CD14-positive monocyte (primary cell): ENCODE measurements at regions not wholly inside any gene's neighbourhood (a gene's known extent, or its start where the extent isn't known, plus 50 kb on each side); places are given as distances from the start of the nearest gene placed in this dataset.

Experiments
- DNase-seq, 3 donors: peaks; one replicate each; pipeline ENCODE4 v3.0.0-alpha.2; 2011 to 2022
- H2AFZ ChIP-seq: 2 replicates; pipeline ENCODE4 v1.6.0; 2012; ENCODE audit warnings: mild to moderate bottlenecking, low read depth, low read length, inconsistent platforms; ENCODE audit not compliant: insufficient read depth, poor library complexity, severe bottlenecking
- H3K27ac ChIP-seq, 2 donors: 1 replicate in 1 of 2; 2 replicates in 1 of 2; pipeline ENCODE4 v1.5.1; 2012 to 2013; ENCODE audit warnings: low read length in 2 of 2, control low read depth in 1 of 2, inconsistent platforms in 1 of 2, low read depth in 1 of 2, mild to moderate bottlenecking in 1 of 2
- H3K27me3 ChIP-seq, 2 donors: one replicate each; pipeline versions ENCODE4 v1.6.0 to v1.6.1; 2011 to 2013; ENCODE audit warnings: low read length in 2 of 2; ENCODE audit not compliant: control insufficient read depth in 2 of 2, insufficient read depth in 2 of 2
- H3K36me3 ChIP-seq, 2 donors: replicated peaks in 1 of 2; 1 replicate in 1 of 2; 2 replicates in 1 of 2; pipeline versions ENCODE4 v1.5.1 to v1.6.1; 2012 to 2013; ENCODE audit warnings: low read length in 2 of 2, control low read depth in 1 of 2, inconsistent platforms in 1 of 2, mild to moderate bottlenecking in 1 of 2; ENCODE audit not compliant: insufficient read depth in 2 of 2, control insufficient read depth in 1 of 2
- H3K4me1 ChIP-seq, 2 donors: 1 replicate in 1 of 2; 2 replicates in 1 of 2; pipeline versions ENCODE4 v1.5.1 to v1.6.1; 2012 to 2013; ENCODE audit warnings: low read length in 2 of 2, control low read depth in 1 of 2, inconsistent platforms in 1 of 2, mild to moderate bottlenecking in 1 of 2, moderate library complexity in 1 of 2; ENCODE audit not compliant: insufficient read depth in 2 of 2, control insufficient read depth in 1 of 2
- H3K4me2 ChIP-seq: replicated peaks from 2 replicates; pipeline ENCODE3; 2012; ENCODE audit warnings: low read length, moderate library complexity, mild to moderate bottlenecking; ENCODE audit not compliant: poor library complexity, severe bottlenecking; ENCODE audit errors: extremely low read depth
- H3K4me3 ChIP-seq, 3 experiments: fragments of 200-600 bp in 1 of 3; sonication (generic) in 1 of 3; replicated peaks in 1 of 3; 1 replicate in 2 of 3; 2 replicates in 1 of 3; pipeline ENCODE4 v1.5.1; 2011 to 2013; ENCODE audit warnings: low read length in 3 of 3, mild to moderate bottlenecking in 3 of 3, control low read depth in 2 of 3, low read depth in 2 of 3, inconsistent platforms in 1 of 3, moderate library complexity in 1 of 3
- H3K79me2 ChIP-seq: 2 replicates; pipeline ENCODE4 v1.6.0; 2012; ENCODE audit warnings: mild to moderate bottlenecking, control low read depth, inconsistent platforms, low read length, moderate library complexity; ENCODE audit not compliant: insufficient read depth
- H3K9ac ChIP-seq: 2 replicates; pipeline ENCODE4 v1.6.0; 2017; ENCODE audit warnings: low read length, mild to moderate bottlenecking; ENCODE audit not compliant: insufficient read depth, poor library complexity, severe bottlenecking
- H3K9me3 ChIP-seq, 2 donors: replicated peaks in 1 of 2; 1 replicate in 1 of 2; 2 replicates in 1 of 2; pipeline versions ENCODE4 v1.5.1 to v1.6.1; 2012 to 2013; ENCODE audit warnings: low read length in 2 of 2, control low read depth in 1 of 2; ENCODE audit not compliant: control insufficient read depth in 1 of 2, insufficient read depth in 1 of 2
- H4K20me1 ChIP-seq: 2 replicates; pipeline ENCODE4 v1.6.0; 2012; ENCODE audit warnings: mild to moderate bottlenecking, low read length, control low read depth, moderate library complexity; ENCODE audit not compliant: insufficient read depth
- H3K27ac Mint-ChIP-seq, 7 donors: one replicate each; pipeline ENCODE4 v1.8.0; 2020; ENCODE audit warnings: mild to moderate bottlenecking in 7 of 7, mixed read lengths in 7 of 7, moderate library complexity in 6 of 7, inconsistent platforms in 2 of 7
- H3K27me3 Mint-ChIP-seq, 3 donors: one replicate each; pipeline ENCODE4 v1.8.0; 2021 to 2022; ENCODE audit warnings: low read depth in 3 of 3, mild to moderate bottlenecking in 3 of 3, mixed read lengths in 3 of 3, moderate library complexity in 3 of 3, inconsistent platforms in 1 of 3
- H3K36me3 Mint-ChIP-seq, 2 donors: one replicate each; pipeline ENCODE4 v1.8.0; 2020; ENCODE audit warnings: mixed read lengths in 2 of 2, inconsistent platforms in 1 of 2, mild to moderate bottlenecking in 1 of 2
- H3K4me1 Mint-ChIP-seq: one replicate; pipeline ENCODE4 v1.8.0; 2020; ENCODE audit warnings: mild to moderate bottlenecking, mixed read lengths
- H3K4me3 Mint-ChIP-seq, 2 donors: one replicate each; pipeline ENCODE4 v1.8.0; 2020; ENCODE audit warnings: mild to moderate bottlenecking in 2 of 2, mixed read lengths in 2 of 2, moderate library complexity in 1 of 2
- H3K9me3 Mint-ChIP-seq, 7 donors: one replicate each; pipeline ENCODE4 v1.8.0; 2020 to 2022; ENCODE audit warnings: mixed read lengths in 7 of 7, mild to moderate bottlenecking in 6 of 7, moderate library complexity in 6 of 7, inconsistent platforms in 2 of 7
- CTCF ChIP-seq: fragments of 200-600 bp; IDR thresholded peaks from one replicate; pipeline ENCODE4 v1.8.0; 2022; ENCODE audit warnings: antibody characterized with exemption, mild to moderate bottlenecking
- WGBS: methylation state at CpG from one replicate; pipeline ENCODE4 v1.1.5; 2013; ENCODE audit warnings: missing lambda C conversion rate; ENCODE audit not compliant: insufficient coverage; 5-methylcytosine and 5-hydroxymethylcytosine counted together
- intact Hi-C, 2 donors: fragments of 100-400 bp; cut with micrococcal nuclease; formaldehyde crosslinking; loops; one replicate each; pipeline versions ENCODE4 v1.15.0 to v1.15.1; 2023

- H4K20me1 ChIP-seq, result no peaks in the 10 kb centered on the region
- Mint-ChIP-seq H3K9me3 (peaks cover 1 to 7% (median 3%) of the 10 kb centered on the region in 7 donors), H3K27me3 (peaks cover 0 to 3% (median 0%) of the 10 kb centered on the region in 3 donors), H3K4me3 (no peak overlapping the region), H3K36me3 (no peaks in the 10 kb centered on the region), H3K27ac (no peak overlapping the region), H3K4me1 (no peaks in the 10 kb centered on the region)
- H3K27ac ChIP-seq, result no peak overlapping the region
- H3K4me2 ChIP-seq, result no peak overlapping the region
- H3K4me3 ChIP-seq, result no peak overlapping the region
- no peak for DNase-seq
- H3K27me3 ChIP-seq, result no peaks in the 10 kb centered on the region
- WGBS, result 93% methylated on average over 4 of the region's 5 CpGs
- peaks cover 0 to 3% of the 10 kb centered on the region in 2 donors for H3K9me3 ChIP-seq
- H2AFZ ChIP-seq, result no peak overlapping the region
- H3K36me3 ChIP-seq, result no peaks in the 10 kb centered on the region
- H3K4me1 ChIP-seq, result no peaks in the 10 kb centered on the region
- H3K79me2 ChIP-seq, result no peaks in the 10 kb centered on the region
- no peak overlapping the region for H3K9ac ChIP-seq
- no peak for TF ChIP-seq CTCF
- intact Hi-C loops, result no loop called here
Observed at GRCh38 chr4:14644580-14645282, 357.6 kb upstream of the CPEB2 start.

GRCh38 chr4:14646831-14647230, 355.4 kb upstream of the CPEB2 start:
- 100% methylated on average over 1 of the region's 1 CpG for WGBS

More at GRCh38 chr4:14646831-14647230, 355.4 kb upstream of the CPEB2 start:
- H3K4me2 ChIP-seq, result no peak overlapping the region
- no peaks in the 10 kb centered on the region for H3K27me3 Mint-ChIP-seq
- H3K4me3 Mint-ChIP-seq, result no peak overlapping the region
- H3K36me3 Mint-ChIP-seq, result no peaks in the 10 kb centered on the region
- H4K20me1 ChIP-seq, result no peaks in the 10 kb centered on the region
- no peaks in the 10 kb centered on the region for H3K4me1 Mint-ChIP-seq
- no peak overlapping the region for H3K27ac ChIP-seq
- no peaks in the 10 kb centered on the region for H3K36me3 ChIP-seq
- H3K9me3 Mint-ChIP-seq, result peaks cover 1 to 8% (median 3%) of the 10 kb centered on the region in 7 donors
- H3K79me2 ChIP-seq, result no peaks in the 10 kb centered on the region
- no peak for DNase-seq
- no peak overlapping the region for H3K9ac ChIP-seq
- H2AFZ ChIP-seq, result no peak overlapping the region
- H3K4me3 ChIP-seq, result no peak overlapping the region
- peaks cover 0 to 3% of the 10 kb centered on the region in 2 donors for H3K9me3 ChIP-seq
- intact Hi-C loops, result no loop called here
- H3K27me3 ChIP-seq, result no peaks in the 10 kb centered on the region
- no peak overlapping the region for H3K27ac Mint-ChIP-seq
- no peak for TF ChIP-seq CTCF
- H3K4me1 ChIP-seq, result no peaks in the 10 kb centered on the region
